Endothelial cell (in vitro differentiated cells): ENCODE measurements at regions not wholly inside any gene's neighbourhood (a gene's known extent, or its start where the extent isn't known, plus 50 kb on each side); places are given as distances from the start of the nearest gene placed in this dataset.

ENCODE experiments used
- DNase-seq: peaks from one replicate; pipeline ENCODE4 v3.0.0; 2021; ENCODE audit warnings: low spot score
- H3K27ac Mint-ChIP-seq: one replicate; pipeline ENCODE4 v1.8.0; 2021; ENCODE audit warnings: mixed read lengths, inconsistent platforms; ENCODE audit not compliant: unreplicated experiment
- H3K27me3 Mint-ChIP-seq: one replicate; pipeline ENCODE4 v1.8.0; 2021; ENCODE audit warnings: mild to moderate bottlenecking, moderate library complexity, mixed read lengths, inconsistent platforms; ENCODE audit not compliant: unreplicated experiment
- H3K36me3 Mint-ChIP-seq: one replicate; pipeline ENCODE4 v1.8.0; 2021; ENCODE audit warnings: mild to moderate bottlenecking, low read depth, mixed read lengths, inconsistent platforms; ENCODE audit not compliant: unreplicated experiment
- H3K4me1 Mint-ChIP-seq: one replicate; pipeline ENCODE4 v1.8.0; 2021; ENCODE audit warnings: mild to moderate bottlenecking, mixed read lengths, inconsistent platforms; ENCODE audit not compliant: unreplicated experiment
- H3K4me3 Mint-ChIP-seq: one replicate; pipeline ENCODE4 v1.8.0; 2021; ENCODE audit warnings: mild to moderate bottlenecking, mixed read lengths, inconsistent platforms; ENCODE audit not compliant: unreplicated experiment
- H3K9me3 Mint-ChIP-seq: one replicate; pipeline ENCODE4 v1.8.0; 2021; ENCODE audit warnings: mixed read lengths, inconsistent platforms; ENCODE audit not compliant: unreplicated experiment
- CTCF ChIP-seq: fragments of 200-600 bp; sonication (generic); IDR thresholded peaks from one replicate; pipeline ENCODE4 v1.5.0; 2021; ENCODE audit warnings: antibody characterized with exemption; ENCODE audit not compliant: unreplicated experiment

DNA sequence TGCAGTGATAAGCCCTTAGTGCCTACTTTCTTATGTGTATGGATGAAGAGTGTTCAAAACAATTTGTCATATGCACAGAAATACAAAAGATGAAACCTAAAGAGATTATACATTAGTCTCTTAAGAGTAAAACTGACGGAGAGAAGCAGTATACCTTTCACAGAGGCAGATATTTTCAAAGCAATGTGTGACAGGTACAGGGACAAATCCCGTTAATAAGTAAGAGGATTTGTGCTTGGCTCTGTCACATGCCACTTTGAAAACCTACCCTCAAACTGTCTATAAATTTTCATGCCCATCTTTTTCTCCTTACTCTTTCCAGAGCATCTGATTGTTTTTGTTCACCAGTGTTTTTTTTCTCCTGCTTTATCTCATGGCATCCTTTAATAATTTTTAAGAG lies 741.3 kb upstream of the MMS22L start:
- Mint-ChIP-seq H3K4me3 (no peak overlapping the region), H3K9me3 (no peaks in the 10 kb centered on the region), H3K36me3 (no peaks in the 10 kb centered on the region), H3K27ac (no peak overlapping the region), H3K4me1 (no peaks in the 10 kb centered on the region), H3K27me3 (no peaks in the 10 kb centered on the region)
- no peak for TF ChIP-seq CTCF
- no peak for DNase-seq

GRCh38 chr6:98027898-98028297 lies 744.9 kb upstream of the MMS22L start:
- no peak overlapping the region for H3K27ac Mint-ChIP-seq
- H3K27me3 Mint-ChIP-seq = no peaks in the 10 kb centered on the region
- H3K4me3 Mint-ChIP-seq = no peak overlapping the region
- no peaks in the 10 kb centered on the region for H3K9me3 Mint-ChIP-seq
- H3K4me1 Mint-ChIP-seq = no peaks in the 10 kb centered on the region
- TF ChIP-seq CTCF = no peak
- no peaks in the 10 kb centered on the region for H3K36me3 Mint-ChIP-seq
- no peak for DNase-seq

DNA sequence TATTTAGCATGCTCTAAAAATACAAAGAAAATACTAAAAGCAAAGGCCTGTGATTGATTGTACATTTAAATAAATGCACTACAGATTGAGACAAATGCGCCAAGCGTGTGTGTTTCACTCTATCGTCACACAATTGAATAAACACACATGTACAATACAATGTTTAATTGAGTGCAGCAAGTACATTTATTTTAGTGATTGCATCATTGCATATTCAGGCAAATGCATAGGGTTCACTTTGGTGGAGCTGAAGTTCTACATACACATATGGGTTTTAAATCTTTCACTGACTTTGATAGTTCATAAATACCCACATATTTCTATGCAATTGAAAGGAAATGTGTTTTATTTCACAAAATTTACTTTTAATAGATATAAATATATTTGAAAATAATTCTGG lies 750.6 kb upstream of the MMS22L start:
- H3K9me3 Mint-ChIP-seq = no peaks in the 10 kb centered on the region

GRCh38 chr6:98036344-98036923 lies 753.4 kb upstream of the MMS22L start:
- Mint-ChIP-seq H3K27ac (no peak overlapping the region), H3K4me3 (no peak overlapping the region), H3K27me3 (no peaks in the 10 kb centered on the region), H3K9me3 (no peaks in the 10 kb centered on the region), H3K4me1 (peaks cover 13% of the 10 kb centered on the region), H3K36me3 (no peaks in the 10 kb centered on the region)
- DNase-seq = no peak
- no peak for TF ChIP-seq CTCF

More for the DNA sequence above, 750.6 kb upstream of the MMS22L start:
- no peak for TF ChIP-seq CTCF
- Mint-ChIP-seq H3K27ac (no peak overlapping the region), H3K4me1 (no peaks in the 10 kb centered on the region), H3K27me3 (no peaks in the 10 kb centered on the region), H3K36me3 (no peaks in the 10 kb centered on the region), H3K4me3 (no peak overlapping the region)
- DNase-seq = no peak

- no peak overlapping the region for H3K4me3 Mint-ChIP-seq
- DNase-seq = no peak
- H3K36me3 Mint-ChIP-seq = no peaks in the 10 kb centered on the region
- no peak overlapping the region for H3K27ac Mint-ChIP-seq
- no peaks in the 10 kb centered on the region for H3K27me3 Mint-ChIP-seq
- no peak for TF ChIP-seq CTCF
- H3K9me3 Mint-ChIP-seq = no peaks in the 10 kb centered on the region
- peaks cover 13% of the 10 kb centered on the region for H3K4me1 Mint-ChIP-seq
Measured at GRCh38 chr6:98037571-98037970, 754.6 kb upstream of the MMS22L start.
